ENCODE measurements at regions not wholly inside any gene's neighbourhood (a gene's known extent, or its start where the extent isn't known, plus 50 kb on each side); places are given as distances from the start of the nearest gene placed in this dataset.
"Not testable (repeated sequence)": the region's sequence is repeated elsewhere in the genome, so short reads cannot be mapped to it uniquely, and the experiment has no call there.

- no peak for DNase-seq
These were observed 101.2 kb downstream of the ESM1 start for GRCh38 chr5:54884195-54884536.

DNA sequence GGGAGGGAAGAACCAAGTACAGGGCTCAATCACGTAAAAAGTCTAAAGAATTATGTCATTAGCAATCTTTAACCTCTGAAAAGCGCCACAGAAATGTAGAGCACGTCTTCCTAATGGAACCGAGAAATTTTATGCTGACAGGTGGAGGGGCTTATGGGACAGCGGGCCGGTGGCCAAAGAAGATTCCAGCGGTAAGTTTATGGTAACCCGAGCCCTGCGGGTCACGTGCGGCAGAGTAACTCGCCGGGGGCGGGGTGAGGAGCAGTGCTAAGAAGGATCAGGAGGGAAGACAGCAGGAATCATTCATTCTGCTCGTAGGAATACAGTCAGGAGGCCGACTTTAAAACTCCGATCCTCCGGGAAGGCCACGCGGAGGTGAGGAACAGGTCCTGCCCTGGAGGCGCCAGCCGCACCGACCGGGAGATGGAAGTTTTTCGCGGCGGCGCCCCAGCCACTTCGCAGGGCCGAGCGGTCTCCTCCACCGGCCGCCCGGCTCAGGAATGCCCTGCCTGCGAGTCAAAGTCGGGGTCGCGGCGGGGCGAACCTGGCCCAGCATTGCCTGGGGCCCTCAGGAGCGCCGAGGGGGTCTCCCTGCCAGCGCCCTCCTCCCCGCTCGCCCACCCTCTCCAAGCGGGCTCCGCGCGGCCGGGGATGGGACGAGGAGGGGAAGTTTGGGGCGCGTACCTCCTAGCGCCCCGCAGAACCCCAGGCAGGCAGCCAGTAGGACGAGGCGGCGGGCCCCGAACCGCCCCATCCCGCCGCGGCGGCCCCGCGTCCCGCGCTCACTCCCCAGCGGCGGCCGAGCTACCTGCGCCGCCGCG is 101.8 kb downstream of the ESM1 start:
- DNase-seq, result peak; percentile 97

- DNase-seq, result no peak
These were observed 102.6 kb downstream of the ESM1 start for GRCh38 chr5:54882841-54883240.

GRCh38 chr5:54882101-54882500 is 103.3 kb downstream of the ESM1 start:
- no peak for DNase-seq

- DNase-seq, result peak; percentile 64
These were observed 103.9 kb downstream of the ESM1 start for GRCh38 chr5:54881286-54882005.

- no peak for DNase-seq
These were observed 108.4 kb downstream of the ESM1 start for GRCh38 chr5:54876976-54877375.

GRCh38 chr5:54876556-54876955 is 108.8 kb downstream of the ESM1 start:
- DNase-seq, result no peak

DNA sequence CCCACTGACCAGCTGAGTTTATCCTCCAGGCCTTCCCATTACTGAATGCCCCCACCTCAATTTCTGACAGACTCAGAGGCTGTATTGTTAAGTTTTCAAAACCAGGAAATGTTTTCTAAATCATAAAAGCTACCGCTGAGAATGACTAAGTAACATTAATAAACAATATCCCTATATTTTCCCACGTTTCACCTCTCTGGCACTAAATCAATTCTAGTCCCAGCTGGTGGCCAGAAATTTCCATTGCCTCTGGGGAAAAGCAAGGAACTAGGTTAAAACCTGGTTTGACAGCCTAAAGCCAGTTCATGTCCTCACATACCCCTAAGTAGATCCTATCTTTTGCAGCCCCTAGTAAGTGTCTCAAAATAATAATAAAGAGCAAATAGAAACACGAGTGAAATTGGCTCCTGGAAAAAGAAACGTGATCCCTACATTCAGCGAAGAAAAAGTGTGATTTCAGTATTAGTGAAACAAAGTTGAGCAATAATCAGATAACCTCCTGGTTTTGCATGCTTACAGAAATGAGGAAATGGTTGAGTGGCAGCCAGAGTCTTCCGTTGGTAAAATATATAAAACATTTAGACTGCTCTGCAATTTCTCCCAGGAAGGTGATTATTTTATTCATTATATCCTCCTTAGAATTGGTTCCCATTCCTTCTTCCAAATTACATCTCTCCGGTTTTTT is 110.9 kb downstream of the ESM1 start:
- no peak for DNase-seq

DNA sequence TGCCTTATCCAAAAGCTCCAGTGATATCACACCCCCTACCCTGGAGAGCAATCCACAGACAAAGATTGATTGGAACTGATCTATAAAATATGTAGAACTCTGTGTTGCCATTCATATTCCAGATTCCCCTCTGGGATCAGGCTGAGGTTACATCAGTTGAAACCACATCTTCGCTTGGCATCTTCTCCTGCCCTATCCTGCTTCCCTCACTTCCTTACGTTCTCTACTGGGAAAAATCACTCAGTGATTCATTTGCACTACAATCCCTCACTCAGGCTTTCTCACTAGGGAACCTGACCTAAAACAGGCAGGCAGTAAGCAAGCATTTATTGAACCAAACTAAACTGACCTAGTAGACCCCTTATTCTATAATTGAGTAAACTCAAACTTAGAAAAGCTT is 111.7 kb downstream of the ESM1 start:
- no peak for DNase-seq

GRCh38 chr5:54872810-54873209 is 112.6 kb downstream of the ESM1 start:
- DNase-seq, result no peak

GRCh38 chr5:54870271-54870670 is 115.1 kb downstream of the ESM1 start:
- no peak for DNase-seq

- DNase-seq, result no peak
These were observed 115.7 kb downstream of the ESM1 start for GRCh38 chr5:54869691-54870090.

- no peak for DNase-seq
These were observed 116.6 kb downstream of the ESM1 start for GRCh38 chr5:54868511-54869483.

DNA sequence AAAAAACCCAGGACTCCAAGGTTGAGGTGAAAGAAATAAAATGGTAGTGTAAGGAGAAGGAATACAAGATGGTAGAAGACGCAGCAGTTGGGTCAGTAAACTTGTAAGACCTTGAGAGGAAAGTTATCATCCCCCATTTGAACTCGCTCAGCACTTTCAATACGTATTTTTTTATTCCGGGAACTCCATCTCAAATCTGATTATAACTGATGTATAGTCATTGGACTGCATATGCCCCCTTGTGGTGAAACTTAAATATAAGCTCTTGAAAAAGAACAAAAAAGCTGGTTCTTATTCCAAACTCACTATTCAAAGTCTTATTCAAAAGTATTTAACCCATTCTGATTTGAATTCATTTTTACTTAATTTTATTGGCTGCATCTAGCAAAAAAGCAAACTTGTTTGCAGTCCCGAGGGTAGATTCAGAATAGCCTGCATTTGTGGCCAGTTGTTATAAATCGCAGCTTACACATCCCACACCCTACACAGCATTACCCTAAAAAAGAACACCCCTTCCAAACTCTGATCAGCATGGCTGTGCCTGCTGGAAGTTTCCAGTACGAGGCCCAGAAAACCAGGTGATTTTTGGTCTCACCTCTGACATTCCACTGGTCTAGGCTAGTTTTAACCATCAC is 118.0 kb downstream of the ESM1 start:
- DNase-seq, result peak; percentile 87

DNA sequence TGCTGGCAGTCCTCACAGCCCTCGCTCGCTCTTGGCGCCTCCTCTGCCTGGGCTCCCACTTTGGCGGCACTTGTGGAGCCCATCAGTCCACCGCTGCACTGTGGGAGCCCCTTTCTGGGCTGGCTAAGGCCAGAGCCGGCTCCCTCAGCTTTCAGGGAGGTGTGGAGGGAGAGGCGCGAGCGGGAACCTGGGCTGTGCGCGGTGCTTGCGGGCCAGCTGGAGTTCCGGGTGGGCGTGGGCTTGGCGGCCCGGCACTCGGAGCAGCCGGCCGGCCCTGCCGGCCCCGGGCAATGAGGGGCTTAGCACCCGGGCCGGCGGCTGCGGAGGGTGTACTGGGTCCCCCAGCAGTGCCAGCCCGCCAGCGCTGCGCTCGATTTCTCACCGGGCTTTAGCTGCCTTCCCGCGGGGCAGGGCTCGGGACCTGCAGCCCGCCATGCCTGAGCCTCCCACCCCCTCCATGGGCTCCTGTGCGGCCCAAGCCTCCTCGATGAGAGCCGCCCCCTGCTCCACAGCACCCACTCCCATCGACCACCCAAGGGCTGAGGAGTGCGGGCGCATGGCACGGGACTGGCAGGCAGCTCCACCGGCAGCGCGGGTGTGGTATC is 120.4 kb downstream of the ESM1 start:
- DNase-seq, result not testable (repeated sequence)

DNA sequence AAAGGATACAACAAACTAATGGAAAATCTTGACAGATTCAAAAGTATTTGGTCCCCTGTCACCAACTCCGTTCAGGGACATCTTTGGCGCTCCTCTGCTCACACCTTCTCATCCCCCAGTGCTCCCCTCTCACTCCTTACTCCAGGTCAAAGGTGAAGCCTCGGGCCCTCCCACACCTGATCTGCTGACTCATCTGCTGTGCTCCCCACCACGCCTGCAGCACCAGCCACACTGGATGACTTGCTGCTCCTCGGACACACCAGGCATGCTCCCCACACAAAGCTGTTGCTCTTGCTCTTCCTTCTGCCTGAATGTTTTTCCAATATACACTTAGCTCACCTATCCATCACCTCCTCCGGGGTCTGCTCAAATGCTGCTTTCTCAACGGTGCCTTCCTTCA is 123.4 kb downstream of the ESM1 start:
- no peak for DNase-seq

DNA sequence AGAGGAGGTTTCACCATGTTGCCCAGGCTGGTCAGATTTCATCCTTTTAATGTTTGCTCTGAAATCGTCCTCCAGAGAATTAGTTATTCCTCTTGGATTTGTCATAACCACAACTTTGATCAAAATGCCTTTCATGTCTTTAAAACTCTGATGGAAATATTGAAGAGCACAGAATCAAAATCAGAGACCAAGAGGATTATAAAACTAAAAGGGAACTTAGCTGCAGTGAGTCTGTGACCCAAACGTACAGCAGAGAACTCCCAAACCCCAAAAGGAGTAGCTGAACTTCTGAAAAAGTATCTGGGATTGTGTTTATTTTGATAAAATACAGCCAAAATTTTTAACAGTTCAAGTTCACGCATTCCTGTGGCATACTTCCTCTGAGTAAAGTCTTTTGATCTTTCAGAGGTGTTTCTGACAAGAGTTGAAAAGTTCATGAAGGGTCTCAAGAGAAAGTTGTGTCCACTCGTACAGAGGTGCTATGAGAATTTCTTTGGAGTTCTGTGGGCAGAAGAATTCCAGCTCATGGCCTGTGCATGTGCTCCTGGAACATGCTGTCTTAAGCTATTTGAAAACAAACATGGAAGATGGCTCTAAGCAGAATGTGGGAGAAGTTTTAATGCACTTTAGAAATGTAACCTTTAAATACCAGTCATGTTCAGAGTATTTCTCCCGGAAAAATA is 124.0 kb downstream of the ESM1 start:
- no peak for DNase-seq

GRCh38 chr5:54860321-54860720 is 125.1 kb downstream of the ESM1 start:
- DNase-seq, result no peak

- no peak for DNase-seq
These were observed 126.1 kb downstream of the ESM1 start for GRCh38 chr5:54859316-54859715.

- no peak for DNase-seq
These were observed 130.4 kb downstream of the ESM1 start for GRCh38 chr5:54854883-54855581.

Measured in tongue (tissue), 1 donor.